Loucy (cell line): ENCODE measurements at regions not wholly inside any gene's neighbourhood (a gene's known extent, or its start where the extent isn't known, plus 50 kb on each side); places are given as distances from the start of the nearest gene placed in this dataset.

ENCODE experiments used
- EZH2phosphoT487 ChIP-seq: fragments of 200-600 bp; IDR thresholded peaks from 2 replicates; pipeline ENCODE4 v1.6.1; 2018; ENCODE audit warnings: antibody characterized with exemption, mild to moderate bottlenecking, moderate library complexity, borderline replicate concordance
- TF ChIP-seq, protein P1 (sequence below): fragments of 200-600 bp; sonication (generic); conservative IDR thresholded peaks from 2 replicates; pipeline ENCODE4 v1.5.1; 2014; ENCODE audit warnings: mild to moderate bottlenecking, antibody characterized with exemption, low read length

DNA sequence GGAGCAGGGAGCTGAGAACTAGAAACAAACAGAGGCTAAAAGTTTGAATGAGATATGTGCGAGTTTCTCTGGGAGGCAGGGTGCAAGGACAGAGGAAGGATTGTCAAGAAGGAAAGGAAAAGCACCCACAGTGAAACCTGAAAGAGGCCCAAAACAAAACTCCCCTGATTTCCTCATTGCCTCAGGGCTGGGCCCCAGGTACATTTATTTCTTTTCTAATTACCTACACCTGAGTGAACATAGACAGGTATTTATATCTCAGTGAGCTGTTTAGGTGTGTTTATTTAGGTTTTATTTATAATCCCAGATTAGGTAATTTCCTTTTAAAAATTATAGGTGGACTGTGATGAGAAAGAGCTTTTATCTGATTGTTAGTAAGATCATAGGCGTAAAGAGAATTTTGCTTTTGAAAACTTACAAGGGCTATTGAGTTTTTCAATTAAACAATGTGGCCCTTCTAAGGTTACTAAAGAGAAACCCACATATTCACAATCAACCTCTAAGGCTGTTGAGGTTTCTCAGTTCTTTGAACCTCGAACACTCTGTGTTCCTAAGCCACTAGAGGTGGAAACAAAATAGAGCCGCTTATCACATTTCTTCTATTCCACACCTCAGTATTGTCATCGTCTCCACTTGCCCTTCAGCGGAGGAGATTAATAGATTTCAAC is 344.8 kb downstream of the ZNF608 start:
- TF ChIP-seq, protein P1, sequence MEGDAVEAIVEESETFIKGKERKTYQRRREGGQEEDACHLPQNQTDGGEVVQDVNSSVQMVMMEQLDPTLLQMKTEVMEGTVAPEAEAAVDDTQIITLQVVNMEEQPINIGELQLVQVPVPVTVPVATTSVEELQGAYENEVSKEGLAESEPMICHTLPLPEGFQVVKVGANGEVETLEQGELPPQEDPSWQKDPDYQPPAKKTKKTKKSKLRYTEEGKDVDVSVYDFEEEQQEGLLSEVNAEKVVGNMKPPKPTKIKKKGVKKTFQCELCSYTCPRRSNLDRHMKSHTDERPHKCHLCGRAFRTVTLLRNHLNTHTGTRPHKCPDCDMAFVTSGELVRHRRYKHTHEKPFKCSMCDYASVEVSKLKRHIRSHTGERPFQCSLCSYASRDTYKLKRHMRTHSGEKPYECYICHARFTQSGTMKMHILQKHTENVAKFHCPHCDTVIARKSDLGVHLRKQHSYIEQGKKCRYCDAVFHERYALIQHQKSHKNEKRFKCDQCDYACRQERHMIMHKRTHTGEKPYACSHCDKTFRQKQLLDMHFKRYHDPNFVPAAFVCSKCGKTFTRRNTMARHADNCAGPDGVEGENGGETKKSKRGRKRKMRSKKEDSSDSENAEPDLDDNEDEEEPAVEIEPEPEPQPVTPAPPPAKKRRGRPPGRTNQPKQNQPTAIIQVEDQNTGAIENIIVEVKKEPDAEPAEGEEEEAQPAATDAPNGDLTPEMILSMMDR, result no peak
- no peak for TF ChIP-seq EZH2phosphoT487
